Keratinocyte (primary cell): ENCODE measurements at regions not wholly inside any gene's neighbourhood (a gene's known extent, or its start where the extent isn't known, plus 50 kb on each side); places are given as distances from the start of the nearest gene placed in this dataset.

Experiments
- DNase-seq: peaks from one replicate; pipeline ENCODE4 v3.0.0-alpha.2; 2011; ENCODE audit warnings: low read depth, missing footprints, low spot score
- FAIRE-seq: peaks from 2 replicates; lab custom pipeline; 2011; peaks lifted over from hg19 to GRCh38; lab: Jason Lieb, UNC
- H2AFZ ChIP-seq: 2 replicates; pipeline ENCODE4 v1.6.0; 2012; ENCODE audit warnings: low read length, control low read depth, inconsistent platforms; ENCODE audit not compliant: control insufficient read depth
- H3K27ac ChIP-seq: 2 replicates; pipeline ENCODE4 v1.5.1; 2011; ENCODE audit warnings: low read length; ENCODE audit not compliant: control insufficient read depth, insufficient read depth
- H3K27me3 ChIP-seq: 3 replicates; pipeline ENCODE4 v1.6.0; 2011; ENCODE audit warnings: low read length; ENCODE audit not compliant: control insufficient read depth, insufficient read depth; ENCODE audit errors: extremely low read depth
- H3K36me3 ChIP-seq, 2 experiments: 2 replicates in 1 of 2; 3 replicates in 1 of 2; pipeline ENCODE4 v1.5.1; 2011; ENCODE audit warnings: low read length in 2 of 2, mild to moderate bottlenecking in 1 of 2; ENCODE audit not compliant: control insufficient read depth in 2 of 2, insufficient read depth in 2 of 2; ENCODE audit errors: extremely low read depth in 1 of 2
- H3K4me1 ChIP-seq: 3 replicates; pipeline ENCODE4 v1.5.1; 2011; ENCODE audit warnings: low read length; ENCODE audit not compliant: control insufficient read depth, insufficient read depth; ENCODE audit errors: extremely low read depth
- H3K4me2 ChIP-seq: 3 replicates; pipeline ENCODE4 v1.6.0; 2011; ENCODE audit warnings: low read depth, low read length; ENCODE audit not compliant: control insufficient read depth, insufficient read depth; ENCODE audit errors: extremely low read depth
- H3K4me3 ChIP-seq, 3 experiments: fragments of 200-600 bp in 1 of 3; sonication (generic) in 1 of 3; 2 replicates in 2 of 3; 3 replicates in 1 of 3; pipeline ENCODE4 v1.5.1; 2011 to 2016; ENCODE audit warnings: low read length in 3 of 3, mild to moderate bottlenecking in 3 of 3, control low read depth in 2 of 3, inconsistent platforms in 1 of 3, low read depth in 1 of 3, mixed read lengths in 1 of 3, mixed run types in 1 of 3, moderate library complexity in 1 of 3; ENCODE audit not compliant: control insufficient read depth in 2 of 3, insufficient read depth in 2 of 3; ENCODE audit errors: extremely low read depth in 1 of 3
- H3K79me2 ChIP-seq: 2 replicates; pipeline ENCODE4 v1.6.0; 2012; ENCODE audit warnings: low read length; ENCODE audit not compliant: control insufficient read depth, insufficient read depth
- H3K9ac ChIP-seq: 3 replicates; pipeline ENCODE4 v1.6.0; 2011; ENCODE audit warnings: low read length; ENCODE audit not compliant: control insufficient read depth, insufficient read depth; ENCODE audit errors: extremely low read depth
- H3K9me1 ChIP-seq: 3 replicates; pipeline ENCODE4 v1.6.0; 2011; ENCODE audit warnings: low read length; ENCODE audit not compliant: control insufficient read depth, insufficient read depth; ENCODE audit errors: extremely low read depth
- H3K9me3 ChIP-seq: 2 replicates; pipeline ENCODE4 v1.5.1; 2012; ENCODE audit warnings: low read depth, low read length; ENCODE audit not compliant: control insufficient read depth
- H4K20me1 ChIP-seq: 3 replicates; pipeline ENCODE4 v1.6.0; 2011; ENCODE audit warnings: low read length; ENCODE audit not compliant: control insufficient read depth, insufficient read depth; ENCODE audit errors: extremely low read depth
- EZH2 ChIP-seq: IDR thresholded peaks from one replicate; pipeline ENCODE4 v1.6.1; 2012; ENCODE audit warnings: inconsistent platforms, mild to moderate bottlenecking, low read length, moderate library complexity
- dilution Hi-C: fragments of 300-500 bp; cut with MboI; formaldehyde crosslinking; loops from one replicate; pipeline ENCODE4 v1.7.0; 2020; ENCODE audit warnings: low sequenced_read_pairs; ENCODE audit not compliant: extremely low pct_ligation_motif_present
- TF ChIP-seq, protein P1 (sequence below), 3 experiments: IDR thresholded peaks in 1 of 3; conservative IDR thresholded peaks in 1 of 3; optimal IDR thresholded peaks in 1 of 3; 2 replicates in 2 of 3; 3 replicates in 1 of 3; pipeline versions ENCODE3 to v1.5.1; 2011; ENCODE audit warnings: low read length in 3 of 3, mild to moderate bottlenecking in 3 of 3, moderate library complexity in 2 of 3, control low read depth in 1 of 3, inconsistent platforms in 1 of 3; ENCODE audit not compliant: insufficient read depth in 2 of 3; ENCODE audit errors: extremely low read depth in 1 of 3

DNA sequence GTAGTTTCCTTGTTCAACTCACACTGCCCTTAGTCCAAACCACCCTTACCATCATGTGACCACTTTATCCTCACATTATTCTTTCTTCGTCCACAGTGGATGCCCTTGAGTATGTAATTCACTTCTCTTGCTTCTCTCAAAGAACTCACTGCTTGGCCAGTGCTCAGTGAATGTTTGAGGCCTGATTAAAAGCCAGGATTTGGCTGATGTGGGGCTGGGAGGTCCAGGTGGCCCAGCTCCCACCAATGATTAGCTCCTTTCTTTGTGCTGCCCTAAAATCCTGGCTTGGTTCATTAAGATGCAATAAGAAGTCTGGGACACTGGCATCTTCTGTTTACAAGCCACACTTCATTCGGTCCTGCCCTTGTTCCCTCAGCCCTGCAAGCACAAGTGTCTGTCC, 97.8 kb upstream of the CELF4 start:
- Histone ChIP-seq H3K27ac (no peak overlapping the region), H3K9ac (no peak overlapping the region), H4K20me1 (no peaks in the 10 kb centered on the region), H3K9me3 (no peaks in the 10 kb centered on the region), H2AFZ (no peak overlapping the region), H3K79me2 (no peaks in the 10 kb centered on the region), H3K4me1 (no peaks in the 10 kb centered on the region), H3K27me3 (no peaks in the 10 kb centered on the region), H3K4me2 (no peak overlapping the region), H3K4me3 (no peak overlapping the region), H3K36me3 (no peaks in the 10 kb centered on the region), H3K9me1 (no peaks in the 10 kb centered on the region)
- TF ChIP-seq EZH2 = no peak
- TF ChIP-seq, protein P1, sequence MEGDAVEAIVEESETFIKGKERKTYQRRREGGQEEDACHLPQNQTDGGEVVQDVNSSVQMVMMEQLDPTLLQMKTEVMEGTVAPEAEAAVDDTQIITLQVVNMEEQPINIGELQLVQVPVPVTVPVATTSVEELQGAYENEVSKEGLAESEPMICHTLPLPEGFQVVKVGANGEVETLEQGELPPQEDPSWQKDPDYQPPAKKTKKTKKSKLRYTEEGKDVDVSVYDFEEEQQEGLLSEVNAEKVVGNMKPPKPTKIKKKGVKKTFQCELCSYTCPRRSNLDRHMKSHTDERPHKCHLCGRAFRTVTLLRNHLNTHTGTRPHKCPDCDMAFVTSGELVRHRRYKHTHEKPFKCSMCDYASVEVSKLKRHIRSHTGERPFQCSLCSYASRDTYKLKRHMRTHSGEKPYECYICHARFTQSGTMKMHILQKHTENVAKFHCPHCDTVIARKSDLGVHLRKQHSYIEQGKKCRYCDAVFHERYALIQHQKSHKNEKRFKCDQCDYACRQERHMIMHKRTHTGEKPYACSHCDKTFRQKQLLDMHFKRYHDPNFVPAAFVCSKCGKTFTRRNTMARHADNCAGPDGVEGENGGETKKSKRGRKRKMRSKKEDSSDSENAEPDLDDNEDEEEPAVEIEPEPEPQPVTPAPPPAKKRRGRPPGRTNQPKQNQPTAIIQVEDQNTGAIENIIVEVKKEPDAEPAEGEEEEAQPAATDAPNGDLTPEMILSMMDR (optimal IDR thresholded peaks at IDR 0.05 in 1 of 3, IDR thresholded peaks at IDR 0.05 in 1 of 3, conservative IDR thresholded peaks at IDR 0.05 in 1 of 3; ENCODE audit: extremely low read depth in 1 of 3, insufficient read depth in 2 of 3, low read length in 3 of 3) = no peak
- dilution Hi-C loops = no loop called here
- no peak for FAIRE-seq
- no peak for DNase-seq

DNA sequence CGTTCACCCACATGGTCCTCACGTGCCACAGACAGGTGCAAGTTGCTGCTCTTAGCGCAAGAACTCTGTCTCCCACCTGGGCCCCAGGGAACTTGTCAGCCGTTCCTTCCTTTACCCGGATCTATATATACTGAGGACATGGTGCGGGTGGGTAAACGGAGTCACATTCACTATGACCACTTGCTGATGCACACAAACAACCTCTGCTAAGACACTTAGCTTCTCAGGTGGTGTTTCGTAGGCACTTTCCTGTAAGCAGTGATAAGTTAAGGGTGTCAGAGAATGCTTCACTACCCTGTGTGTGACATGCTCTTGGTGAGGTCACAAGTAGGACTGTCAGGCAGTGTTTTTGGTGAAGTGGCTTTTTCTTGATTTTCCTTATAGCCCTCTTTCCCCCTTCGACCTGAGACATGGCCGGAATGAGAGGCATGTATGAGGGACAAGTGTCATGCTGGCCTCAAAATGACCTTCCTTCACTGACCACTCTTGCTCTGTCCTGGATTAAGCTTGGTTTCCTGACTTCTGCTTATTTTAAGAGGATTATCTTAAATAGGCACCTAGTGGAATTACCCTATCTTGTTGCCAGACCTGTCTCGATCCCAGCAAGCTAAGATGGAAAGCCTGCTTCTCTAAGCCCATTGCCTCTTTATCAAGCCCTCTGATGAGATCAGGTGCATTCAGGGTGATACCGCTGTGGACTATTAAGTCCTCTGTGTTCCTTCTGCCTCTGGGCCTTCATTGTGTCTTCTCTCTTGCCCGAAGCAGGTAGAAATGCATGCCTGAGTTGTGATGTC, 97.1 kb upstream of the CELF4 start:
- DNase-seq = no peak
- Histone ChIP-seq H3K36me3 (no peaks in the 10 kb centered on the region), H3K79me2 (no peaks in the 10 kb centered on the region), H2AFZ (no peak overlapping the region), H3K9me1 (no peaks in the 10 kb centered on the region), H3K27ac (no peak overlapping the region), H3K4me2 (no peak overlapping the region), H3K4me1 (no peaks in the 10 kb centered on the region), H4K20me1 (no peaks in the 10 kb centered on the region), H3K9ac (no peak overlapping the region), H3K27me3 (no peaks in the 10 kb centered on the region), H3K9me3 (no peaks in the 10 kb centered on the region), H3K4me3 (no peak overlapping the region)
- dilution Hi-C loops = no loop called here
- no peak for TF ChIP-seq EZH2
- TF ChIP-seq, protein P1 (optimal IDR thresholded peaks at IDR 0.05 in 1 of 3, IDR thresholded peaks at IDR 0.05 in 1 of 3, conservative IDR thresholded peaks at IDR 0.05 in 1 of 3; ENCODE audit: extremely low read depth in 1 of 3, insufficient read depth in 2 of 3, low read length in 3 of 3) = no peak
- FAIRE-seq = no peak
